Trophoblast cell (in vitro differentiated cells and primary cell): ENCODE measurements at regions not wholly inside any gene's neighbourhood (a gene's known extent, or its start where the extent isn't known, plus 50 kb on each side); places are given as distances from the start of the nearest gene placed in this dataset.

Experiments
- DNase-seq, 2 donors: peaks; one replicate each; pipeline ENCODE4 v3.0.0-alpha.2; 2016
- H2AFZ ChIP-seq: 2 replicates; pipeline ENCODE4 v1.6.1; 2013; ENCODE audit warnings: low read length, moderate library complexity, mild to moderate bottlenecking; ENCODE audit not compliant: insufficient read depth, poor library complexity
- H2AK5ac ChIP-seq: 2 replicates; pipeline ENCODE4 v1.6.1; 2013; ENCODE audit warnings: mild to moderate bottlenecking, low read length
- H2BK120ac ChIP-seq: 2 replicates; pipeline ENCODE4 v1.6.1; 2013; ENCODE audit warnings: low read length, mild to moderate bottlenecking, moderate library complexity; ENCODE audit not compliant: insufficient read depth, poor library complexity
- H2BK12ac ChIP-seq: 2 replicates; pipeline ENCODE4 v1.6.1; 2013; ENCODE audit warnings: mild to moderate bottlenecking, low read length, moderate library complexity
- H2BK5ac ChIP-seq: 2 replicates; pipeline ENCODE4 v1.6.1; 2013; ENCODE audit warnings: low read length, low read depth, moderate library complexity, mild to moderate bottlenecking; ENCODE audit not compliant: poor library complexity
- H3K14ac ChIP-seq: 2 replicates; pipeline ENCODE4 v1.6.1; 2013; ENCODE audit warnings: mild to moderate bottlenecking, low read length
- H3K18ac ChIP-seq: 2 replicates; pipeline ENCODE4 v1.6.1; 2013; ENCODE audit warnings: mild to moderate bottlenecking, low read length
- H3K23ac ChIP-seq: 2 replicates; pipeline ENCODE4 v1.6.1; 2013; ENCODE audit warnings: low read length
- H3K27ac ChIP-seq: 2 replicates; pipeline ENCODE4 v1.5.1; 2013; ENCODE audit warnings: low read depth, mild to moderate bottlenecking, inconsistent platforms, low read length, moderate library complexity
- H3K27me3 ChIP-seq: 2 replicates; pipeline ENCODE4 v1.6.1; 2013; ENCODE audit warnings: inconsistent platforms, mild to moderate bottlenecking, low read length, moderate library complexity; ENCODE audit not compliant: insufficient read depth
- H3K36me3 ChIP-seq, 2 experiments: 1 replicate in 1 of 2; 2 replicates in 1 of 2; pipeline ENCODE4 v1.6.1; 2013; ENCODE audit warnings: low read length in 2 of 2, mild to moderate bottlenecking in 2 of 2, moderate library complexity in 1 of 2; ENCODE audit not compliant: insufficient read depth in 2 of 2, control insufficient read depth in 1 of 2
- H3K4ac ChIP-seq: 2 replicates; pipeline ENCODE4 v1.6.1; 2013; ENCODE audit warnings: low read depth, mild to moderate bottlenecking, low read length, moderate library complexity
- H3K4me1 ChIP-seq, 2 experiments: 1 replicate in 1 of 2; 2 replicates in 1 of 2; pipeline ENCODE4 v1.6.1; 2013; ENCODE audit warnings: low read length in 2 of 2, mild to moderate bottlenecking in 2 of 2, moderate library complexity in 1 of 2; ENCODE audit not compliant: insufficient read depth in 2 of 2, control insufficient read depth in 1 of 2
- H3K4me2 ChIP-seq: 2 replicates; pipeline ENCODE4 v1.6.1; 2013; ENCODE audit warnings: inconsistent platforms, mild to moderate bottlenecking, low read length, moderate library complexity
- H3K4me3 ChIP-seq: 2 replicates; pipeline ENCODE4 v1.5.1; 2013; ENCODE audit warnings: mild to moderate bottlenecking, low read depth, low read length, inconsistent platforms
- H3K79me1 ChIP-seq: one replicate; pipeline ENCODE4 v1.6.1; 2013; ENCODE audit warnings: low read length
- H3K79me2 ChIP-seq: 2 replicates; pipeline ENCODE4 v1.6.1; 2013; ENCODE audit warnings: low read length, mild to moderate bottlenecking; ENCODE audit not compliant: control insufficient read depth, insufficient read depth, poor library complexity
- H3K9ac ChIP-seq: 2 replicates; pipeline ENCODE4 v1.6.1; 2013; ENCODE audit warnings: mild to moderate bottlenecking, low read length
- H3K9me3 ChIP-seq: 2 replicates; pipeline ENCODE4 v1.6.1; 2013; ENCODE audit warnings: low read depth, mild to moderate bottlenecking, control low read depth, inconsistent platforms, low read length; ENCODE audit not compliant: insufficient read depth
- H4K12ac ChIP-seq: 2 replicates; pipeline ENCODE4 v1.6.1; 2013; ENCODE audit warnings: low read depth, mild to moderate bottlenecking, low read length, moderate library complexity
- H4K8ac ChIP-seq: 2 replicates; pipeline ENCODE4 v1.6.1; 2013; ENCODE audit warnings: low read depth, mild to moderate bottlenecking, low read length, moderate library complexity
- H4K91ac ChIP-seq: one replicate; pipeline ENCODE4 v1.6.1; 2013; ENCODE audit warnings: low read depth, mild to moderate bottlenecking, low read length, moderate library complexity
- WGBS: extraction: QIAGEN DNeasy Blood & Tissue Kit; methylation state at CpG from one replicate; pipeline ENCODE4 v1.1.7; 2013; ENCODE audit warnings: missing lambda C conversion rate; ENCODE audit not compliant: insufficient read length, insufficient coverage; ENCODE audit errors: extremely low coverage; 5-methylcytosine and 5-hydroxymethylcytosine counted together

- no peak overlapping the region for H2BK5ac ChIP-seq
- H4K91ac ChIP-seq = no peak overlapping the region
- H3K36me3 ChIP-seq = no peaks in the 10 kb centered on the region
- H3K4me3 ChIP-seq = no peak overlapping the region
- H4K12ac ChIP-seq = no peak overlapping the region
- no peak overlapping the region for H3K9ac ChIP-seq
- DNase-seq = peak in 1 of 2 donors; percentile 15
- no peak overlapping the region for H2BK12ac ChIP-seq
- H2AFZ ChIP-seq = no peak overlapping the region
- H3K79me1 ChIP-seq = no peaks in the 10 kb centered on the region
- H3K27ac ChIP-seq = no peak overlapping the region
- no peak overlapping the region for H2BK120ac ChIP-seq
- no peaks in the 10 kb centered on the region for H3K79me2 ChIP-seq
- H3K23ac ChIP-seq = no peak overlapping the region
- no peak overlapping the region for H3K14ac ChIP-seq
- no peak overlapping the region for H3K4me2 ChIP-seq
- no peak overlapping the region for H4K8ac ChIP-seq
- no peak overlapping the region for H3K4ac ChIP-seq
- no CpG with 5 or more reads among the region's 5 CpGs for WGBS
- H3K9me3 ChIP-seq = no peaks in the 10 kb centered on the region
- H2AK5ac ChIP-seq = no peak overlapping the region
- no peak overlapping the region for H3K18ac ChIP-seq
- no peaks in the 10 kb centered on the region for H3K27me3 ChIP-seq
- no peaks in the 10 kb centered on the region for H3K4me1 ChIP-seq
These were observed 426.7 kb upstream of the ARX start for GRCh38 chrX:25442499-25442898.

- no peak overlapping the region for H4K8ac ChIP-seq
- H3K27ac ChIP-seq = no peak overlapping the region
- H3K4me2 ChIP-seq = no peak overlapping the region
- H2BK120ac ChIP-seq = no peak overlapping the region
- no peak overlapping the region for H3K4ac ChIP-seq
- H3K36me3 ChIP-seq = no peaks in the 10 kb centered on the region
- no peak for DNase-seq
- H3K18ac ChIP-seq = no peak overlapping the region
- no peaks in the 10 kb centered on the region for H3K4me1 ChIP-seq
- no peak overlapping the region for H3K4me3 ChIP-seq
- H3K79me1 ChIP-seq = no peaks in the 10 kb centered on the region
- no peak overlapping the region for H4K91ac ChIP-seq
- no peak overlapping the region for H2BK5ac ChIP-seq
- no peak overlapping the region for H3K14ac ChIP-seq
- H2AK5ac ChIP-seq = no peak overlapping the region
- no peaks in the 10 kb centered on the region for H3K79me2 ChIP-seq
- no peak overlapping the region for H3K9ac ChIP-seq
- no peaks in the 10 kb centered on the region for H3K27me3 ChIP-seq
- no peak overlapping the region for H2AFZ ChIP-seq
- H3K9me3 ChIP-seq = no peaks in the 10 kb centered on the region
- no peak overlapping the region for H3K23ac ChIP-seq
- WGBS = no CpG with 5 or more reads among the region's 2 CpGs
- no peak overlapping the region for H2BK12ac ChIP-seq
- H4K12ac ChIP-seq = no peak overlapping the region
These were observed 417.5 kb upstream of the ARX start for GRCh38 chrX:25433307-25433706.

GRCh38 chrX:25432396-25432795 is 416.6 kb upstream of the ARX start:
- no peak overlapping the region for H3K18ac ChIP-seq
- no peak overlapping the region for H3K4ac ChIP-seq
- no peak overlapping the region for H2BK5ac ChIP-seq
- no peaks in the 10 kb centered on the region for H3K79me1 ChIP-seq
- WGBS = no CpG with 5 or more reads among the region's 2 CpGs
- no peak overlapping the region for H4K8ac ChIP-seq
- no peak overlapping the region for H4K12ac ChIP-seq
- no peaks in the 10 kb centered on the region for H3K27me3 ChIP-seq
- H3K23ac ChIP-seq = no peak overlapping the region
- H3K9ac ChIP-seq = no peak overlapping the region
- H3K4me3 ChIP-seq = no peak overlapping the region
- H3K4me1 ChIP-seq = no peaks in the 10 kb centered on the region
- H2BK120ac ChIP-seq = no peak overlapping the region
- H2AFZ ChIP-seq = no peak overlapping the region
- no peak overlapping the region for H3K4me2 ChIP-seq
- no peak overlapping the region for H2BK12ac ChIP-seq
- H3K27ac ChIP-seq = no peak overlapping the region
- no peak for DNase-seq
- H3K79me2 ChIP-seq = no peaks in the 10 kb centered on the region
- no peaks in the 10 kb centered on the region for H3K36me3 ChIP-seq
- no peak overlapping the region for H2AK5ac ChIP-seq
- H3K9me3 ChIP-seq = no peaks in the 10 kb centered on the region
- no peak overlapping the region for H3K14ac ChIP-seq
- H4K91ac ChIP-seq = no peak overlapping the region

- H4K91ac ChIP-seq = no peak overlapping the region
- WGBS = no CpG with 5 or more reads among the region's 10 CpGs
- H3K23ac ChIP-seq = no peak overlapping the region
These were observed 412.2 kb upstream of the ARX start for GRCh38 chrX:25427873-25428555.

More at GRCh38 chrX:25427873-25428555, 412.2 kb upstream of the ARX start:
- Histone ChIP-seq H4K12ac (no peak overlapping the region), H3K18ac (no peak overlapping the region), H3K79me1 (no peaks in the 10 kb centered on the region), H3K27me3 (no peaks in the 10 kb centered on the region), H4K8ac (no peak overlapping the region), H3K79me2 (no peaks in the 10 kb centered on the region), H2AFZ (no peak overlapping the region), H2BK5ac (no peak overlapping the region), H2BK12ac (no peak overlapping the region), H3K36me3 (no peaks in the 10 kb centered on the region), H3K14ac (no peak overlapping the region), H3K4me2 (no peak overlapping the region), H3K4ac (no peak overlapping the region), H2AK5ac (no peak overlapping the region), H3K4me3 (no peak overlapping the region), H3K9ac (no peak overlapping the region), H3K27ac (no peak overlapping the region), H2BK120ac (no peak overlapping the region), H3K9me3 (no peaks in the 10 kb centered on the region), H3K4me1 (no peaks in the 10 kb centered on the region)
- DNase-seq = peak in 1 of 2 donors; percentile 42
